ENCODE measurements at regions not wholly inside any gene's neighbourhood (a gene's known extent, or its start where the extent isn't known, plus 50 kb on each side); places are given as distances from the start of the nearest gene placed in this dataset.

DNA sequence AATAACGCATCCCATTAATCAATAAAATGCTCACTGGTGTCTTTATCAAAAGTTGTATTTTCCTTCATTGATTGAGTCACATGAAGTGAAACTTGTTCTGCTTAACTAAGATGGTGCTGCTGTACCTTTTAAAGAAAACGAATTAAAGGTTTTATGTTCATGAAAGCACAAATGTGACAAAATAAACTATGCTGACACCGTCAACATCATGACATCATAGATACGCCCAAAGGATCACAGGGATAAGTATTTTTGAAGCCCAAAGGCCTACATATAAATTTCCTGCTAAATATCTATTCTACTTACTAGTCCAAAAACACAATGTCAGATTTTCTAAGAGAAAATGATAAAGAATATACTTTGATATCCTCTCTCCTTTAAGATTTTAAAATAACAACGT is 94.4 kb downstream of the FAM217A start:
- no peak for TF ChIP-seq ZFX (IDR thresholded peaks at IDR 0.05)
- TF ChIP-seq, protein P1, sequence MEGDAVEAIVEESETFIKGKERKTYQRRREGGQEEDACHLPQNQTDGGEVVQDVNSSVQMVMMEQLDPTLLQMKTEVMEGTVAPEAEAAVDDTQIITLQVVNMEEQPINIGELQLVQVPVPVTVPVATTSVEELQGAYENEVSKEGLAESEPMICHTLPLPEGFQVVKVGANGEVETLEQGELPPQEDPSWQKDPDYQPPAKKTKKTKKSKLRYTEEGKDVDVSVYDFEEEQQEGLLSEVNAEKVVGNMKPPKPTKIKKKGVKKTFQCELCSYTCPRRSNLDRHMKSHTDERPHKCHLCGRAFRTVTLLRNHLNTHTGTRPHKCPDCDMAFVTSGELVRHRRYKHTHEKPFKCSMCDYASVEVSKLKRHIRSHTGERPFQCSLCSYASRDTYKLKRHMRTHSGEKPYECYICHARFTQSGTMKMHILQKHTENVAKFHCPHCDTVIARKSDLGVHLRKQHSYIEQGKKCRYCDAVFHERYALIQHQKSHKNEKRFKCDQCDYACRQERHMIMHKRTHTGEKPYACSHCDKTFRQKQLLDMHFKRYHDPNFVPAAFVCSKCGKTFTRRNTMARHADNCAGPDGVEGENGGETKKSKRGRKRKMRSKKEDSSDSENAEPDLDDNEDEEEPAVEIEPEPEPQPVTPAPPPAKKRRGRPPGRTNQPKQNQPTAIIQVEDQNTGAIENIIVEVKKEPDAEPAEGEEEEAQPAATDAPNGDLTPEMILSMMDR (conservative IDR thresholded peaks at IDR 0.05): no peak
- H3K27ac ChIP-seq: no peak overlapping the region

DNA sequence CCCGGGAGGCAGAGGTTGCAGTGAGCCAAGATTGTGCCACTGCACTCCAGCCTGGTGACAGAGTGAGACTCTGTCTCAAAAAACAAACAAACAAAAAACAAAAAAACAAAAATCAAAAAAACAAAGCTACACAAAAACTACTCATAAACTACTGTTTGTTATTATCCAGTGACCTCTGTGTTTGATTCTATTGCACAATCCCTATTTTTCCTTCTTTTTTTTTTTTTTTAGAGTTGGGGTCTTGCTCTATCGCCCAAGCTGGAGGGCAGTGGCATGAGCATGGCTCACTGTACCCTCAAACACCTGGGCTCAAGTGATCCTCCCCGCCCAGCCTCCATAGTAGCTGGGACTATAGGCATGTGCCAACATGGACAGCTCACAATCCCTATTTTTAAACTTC is 92.7 kb downstream of the FAM217A start:
- no peak overlapping the region for H3K27ac ChIP-seq
- TF ChIP-seq ZFX (IDR thresholded peaks at IDR 0.05): no peak
- TF ChIP-seq, protein P1 (conservative IDR thresholded peaks at IDR 0.05): no peak

DNA sequence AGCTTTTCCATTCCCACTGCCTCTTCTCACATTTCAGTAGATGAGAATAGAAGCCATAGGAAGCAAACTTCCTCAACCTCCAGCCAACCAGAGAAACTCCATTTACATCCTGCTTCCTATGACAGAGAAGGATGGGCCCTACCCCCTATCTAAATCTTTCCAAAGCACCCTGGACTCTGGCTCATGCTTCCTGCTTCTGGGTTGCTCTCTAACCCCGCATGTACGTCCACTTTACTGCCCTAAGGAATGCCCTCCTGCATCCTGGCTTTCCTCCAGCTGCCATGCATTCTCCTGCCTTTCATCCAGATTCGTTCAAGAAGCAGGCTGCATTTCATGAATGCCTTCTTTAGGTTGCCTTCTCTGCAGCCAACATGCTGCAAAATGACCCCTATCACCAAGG is 91.9 kb downstream of the FAM217A start:
- no peak overlapping the region for H3K27ac ChIP-seq
- no peak for TF ChIP-seq ZFX (IDR thresholded peaks at IDR 0.05)

DNA sequence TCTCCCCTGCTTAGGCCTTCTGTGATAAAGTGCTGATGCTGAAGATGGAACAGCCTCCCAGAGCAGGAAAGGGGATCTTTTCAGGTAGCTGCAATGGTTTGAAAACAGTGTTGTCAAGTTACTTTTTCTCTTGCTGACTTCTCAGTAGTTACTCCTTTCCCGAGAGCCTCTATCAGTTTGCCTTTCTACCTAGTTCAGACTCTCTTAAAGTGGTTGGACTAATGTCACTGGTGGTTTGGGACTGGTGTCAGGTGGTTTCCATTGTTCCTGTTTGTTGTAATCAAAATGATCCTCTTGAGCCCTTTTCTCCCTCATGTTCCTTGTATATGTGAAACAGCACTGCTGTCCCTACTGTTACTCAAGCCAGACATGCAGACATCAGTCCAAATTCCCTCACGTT is 91.4 kb downstream of the FAM217A start:
- no peak overlapping the region for H3K27ac ChIP-seq
- TF ChIP-seq, protein P1 (conservative IDR thresholded peaks at IDR 0.05): no peak

DNA sequence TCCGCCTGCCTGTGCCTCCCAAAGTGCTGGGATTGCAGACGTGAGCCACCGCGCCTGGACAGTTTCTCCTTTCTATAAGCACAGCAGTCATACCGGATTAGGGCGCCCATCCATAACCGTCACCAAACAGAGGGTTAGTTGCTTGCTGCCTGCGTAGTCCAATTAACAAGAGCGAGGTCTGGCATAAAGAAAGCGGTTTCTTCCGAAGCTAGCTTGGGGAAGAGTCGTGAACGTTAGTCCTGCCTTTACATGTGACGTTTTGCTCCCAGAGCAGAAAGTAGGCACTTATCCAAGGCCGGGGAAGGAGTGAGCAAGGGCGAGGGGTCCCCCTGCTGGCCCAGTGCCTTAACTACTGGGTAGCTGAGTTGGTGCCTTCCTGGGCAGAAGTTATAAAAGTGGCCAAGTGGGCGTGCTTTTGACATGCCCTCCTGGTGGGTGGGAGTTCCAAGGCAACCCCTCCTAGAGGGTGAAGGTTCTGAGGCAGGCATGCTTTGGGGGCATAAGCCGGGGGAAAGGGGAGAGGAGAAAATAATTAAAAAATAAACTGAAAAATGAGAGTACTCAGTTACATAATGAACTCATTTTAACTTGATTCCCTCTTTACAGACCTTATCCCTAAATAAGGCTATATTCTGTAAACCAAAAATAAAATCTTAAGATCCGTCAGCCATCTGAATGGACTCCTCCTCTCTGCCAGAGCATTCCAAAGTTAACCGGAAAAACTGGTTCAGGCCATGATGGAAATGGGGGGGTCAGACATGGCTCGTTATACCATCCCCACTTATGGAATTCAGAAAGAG is 88.0 kb downstream of the FAM217A start:
- H3K27ac ChIP-seq: peak overlapping the region; percentile 16
- TF ChIP-seq, protein P1 (conservative IDR thresholded peaks at IDR 0.05): peak; percentile 95
- no peak for TF ChIP-seq ZFX (IDR thresholded peaks at IDR 0.05)

DNA sequence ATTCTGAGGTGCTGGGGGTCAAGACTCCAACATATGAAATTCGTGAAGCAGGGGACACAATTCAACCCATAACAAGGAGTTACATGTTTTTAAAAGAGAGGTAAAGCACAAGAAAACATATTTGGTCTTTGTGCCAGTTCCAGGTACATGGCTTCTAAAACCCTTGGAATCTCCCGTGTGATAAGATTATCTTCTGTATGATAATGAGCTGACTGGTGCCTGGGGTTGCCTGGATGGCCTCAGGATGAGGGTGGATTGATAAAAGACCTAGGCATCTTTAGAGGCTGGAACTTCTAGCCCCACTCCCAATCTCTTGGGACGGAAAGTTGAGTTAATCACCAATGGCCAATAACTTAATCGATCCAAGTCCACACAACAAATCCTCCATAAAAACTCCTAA is 87.0 kb downstream of the FAM217A start:
- TF ChIP-seq, protein P1 (conservative IDR thresholded peaks at IDR 0.05): no peak
- no peak for TF ChIP-seq ZFX (IDR thresholded peaks at IDR 0.05)
- H3K27ac ChIP-seq: no peak overlapping the region

DNA sequence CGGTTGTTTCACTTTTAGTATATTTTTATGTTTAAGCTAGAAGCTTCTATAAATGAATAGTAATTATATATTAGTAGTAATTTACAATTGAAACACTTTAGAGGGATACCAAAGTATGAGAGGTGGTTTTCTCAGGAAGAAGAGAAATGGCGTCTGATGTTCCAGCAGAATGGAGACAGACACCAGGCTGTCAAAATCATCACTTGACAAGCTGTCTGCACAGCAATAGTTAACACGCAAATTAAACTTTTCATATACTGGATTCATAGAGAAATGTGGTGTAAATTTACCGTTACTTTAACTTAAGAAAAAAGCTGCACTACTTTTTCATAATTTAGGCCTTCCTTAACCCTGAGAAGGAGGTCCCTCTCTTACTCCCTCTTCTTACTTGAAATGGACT is 82.6 kb downstream of the FAM217A start:
- no peak for TF ChIP-seq ZFX (IDR thresholded peaks at IDR 0.05)
- TF ChIP-seq, protein P1 (conservative IDR thresholded peaks at IDR 0.05): no peak
- H3K27ac ChIP-seq: no peak overlapping the region

Measured in C4-2B (cell line).